Ovary (tissue), 7 donors: ENCODE measurements at regions not wholly inside any gene's neighbourhood (a gene's known extent, or its start where the extent isn't known, plus 50 kb on each side); places are given as distances from the start of the nearest gene placed in this dataset.

Source experiments
- DNase-seq, 5 donors: peaks; one replicate each; pipeline ENCODE4 v3.0.0-alpha.2; 2019 to 2020
- H3K27ac ChIP-seq, 2 donors: fragments of 200-600 bp; one replicate each; pipeline versions ENCODE4 v1.5.1 to v1.8.0; 2019 to 2022
- H3K27me3 ChIP-seq: fragments of 200-600 bp; one replicate; pipeline ENCODE4 v1.8.0; 2022
- H3K36me3 ChIP-seq: fragments of 200-600 bp; sonication (generic); one replicate; pipeline ENCODE4 v1.5.1; 2019
- H3K4me1 ChIP-seq: one replicate; pipeline ENCODE4 v1.8.1; 2013; ENCODE audit warnings: mild to moderate bottlenecking, moderate library complexity; ENCODE audit not compliant: insufficient read depth
- H3K4me3 ChIP-seq: fragments of 200-600 bp; sonication (generic); one replicate; pipeline ENCODE4 v1.5.1; 2017
- H3K9me3 ChIP-seq, 2 donors: fragments of 200-600 bp in 1 of 2; sonication (generic) in 1 of 2; one replicate each; pipeline versions ENCODE4 v1.5.1 to v1.8.1; 2013 to 2019; ENCODE audit warnings: mild to moderate bottlenecking in 1 of 2, moderate library complexity in 1 of 2
- EP300 ChIP-seq: sonication (generic); formaldehyde crosslinking; IDR thresholded peaks from one replicate; pipeline ENCODE4 v1.6.1; 2017; ENCODE audit warnings: antibody characterized with exemption
- POLR2A ChIP-seq: fragments of 450-650 bp; IDR thresholded peaks from one replicate; pipeline ENCODE4 v1.6.1; 2017; ENCODE audit warnings: antibody characterized with exemption, mild to moderate bottlenecking, moderate library complexity
- WGBS, 3 donors: extraction: QIAGEN DNeasy Blood & Tissue Kit in 1 of 3; methylation state at CpG; one replicate each; pipeline versions ENCODE4 v1.1.5 to v1.1.7; 2013 to 2017; 5-methylcytosine and 5-hydroxymethylcytosine counted together
- intact Hi-C, 4 donors: fragments of 100-400 bp; cut with DNase I; formaldehyde crosslinking; loops; one replicate each; pipeline versions ENCODE4 v1.11.0 to v1.15.1; 2022 to 2023
- TF ChIP-seq, protein P1 (sequence below), 3 donors: fragments of 450-650 bp in 2 of 3; fragments of 200-600 bp in 1 of 3; IDR thresholded peaks; one replicate each; pipeline versions ENCODE4 v1.5.1 to v1.8.0; 2016 to 2022; ENCODE audit warnings: antibody characterized with exemption in 3 of 3, mild to moderate bottlenecking in 1 of 3
- donor health status: DM: no; HTN: no; CAD: no; lungs with moderate emphysema.
- donor health status: DM: no; HTN: no; CAD: no.
- donor health status: Bipolar disorder and iron deficiency.
- donor health status: DM: no; HTN: no; CAD: no.
- donor health status: DM: yes; HTN: yes; CAD: no.

GRCh38 chr21:17189963-17190362 is 322.9 kb upstream of the CXADR start:
- intact Hi-C loops = no loop called here
- H3K4me3 ChIP-seq = no peak overlapping the region
- H3K36me3 ChIP-seq = no peaks in the 10 kb centered on the region
- WGBS, 3 donors = 93 to 95% (median 95%) methylated on average over 2 of the region's 2 CpGs
- H3K4me1 ChIP-seq = no peaks in the 10 kb centered on the region
- H3K9me3 ChIP-seq = peaks cover 0 to 5% of the 10 kb centered on the region in 2 donors
- DNase-seq = no peak
- no peak for TF ChIP-seq POLR2A
- TF ChIP-seq, protein P1, sequence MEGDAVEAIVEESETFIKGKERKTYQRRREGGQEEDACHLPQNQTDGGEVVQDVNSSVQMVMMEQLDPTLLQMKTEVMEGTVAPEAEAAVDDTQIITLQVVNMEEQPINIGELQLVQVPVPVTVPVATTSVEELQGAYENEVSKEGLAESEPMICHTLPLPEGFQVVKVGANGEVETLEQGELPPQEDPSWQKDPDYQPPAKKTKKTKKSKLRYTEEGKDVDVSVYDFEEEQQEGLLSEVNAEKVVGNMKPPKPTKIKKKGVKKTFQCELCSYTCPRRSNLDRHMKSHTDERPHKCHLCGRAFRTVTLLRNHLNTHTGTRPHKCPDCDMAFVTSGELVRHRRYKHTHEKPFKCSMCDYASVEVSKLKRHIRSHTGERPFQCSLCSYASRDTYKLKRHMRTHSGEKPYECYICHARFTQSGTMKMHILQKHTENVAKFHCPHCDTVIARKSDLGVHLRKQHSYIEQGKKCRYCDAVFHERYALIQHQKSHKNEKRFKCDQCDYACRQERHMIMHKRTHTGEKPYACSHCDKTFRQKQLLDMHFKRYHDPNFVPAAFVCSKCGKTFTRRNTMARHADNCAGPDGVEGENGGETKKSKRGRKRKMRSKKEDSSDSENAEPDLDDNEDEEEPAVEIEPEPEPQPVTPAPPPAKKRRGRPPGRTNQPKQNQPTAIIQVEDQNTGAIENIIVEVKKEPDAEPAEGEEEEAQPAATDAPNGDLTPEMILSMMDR (IDR thresholded peaks at IDR 0.05) = no peak
- TF ChIP-seq EP300 = no peak
- H3K27ac ChIP-seq = no peak overlapping the region
- H3K27me3 ChIP-seq = no peaks in the 10 kb centered on the region

- DNase-seq = no peak
- intact Hi-C loops = no loop called here
- Histone ChIP-seq H3K4me1 (no peaks in the 10 kb centered on the region), H3K27me3 (no peaks in the 10 kb centered on the region), H3K9me3 (peaks cover 0 to 5% of the 10 kb centered on the region in 2 donors), H3K27ac (no peak overlapping the region), H3K4me3 (no peak overlapping the region), H3K36me3 (no peaks in the 10 kb centered on the region)
- TF ChIP-seq, protein P1 (IDR thresholded peaks at IDR 0.05) = no peak
- TF ChIP-seq EP300 (no peak), POLR2A (no peak)
- 50 to 90% (median 77%) methylated on average over 1 of the region's 1 CpG for WGBS, 3 donors
Observed at GRCh38 chr21:17191346-17191993, 321.4 kb upstream of the CXADR start.

DNA sequence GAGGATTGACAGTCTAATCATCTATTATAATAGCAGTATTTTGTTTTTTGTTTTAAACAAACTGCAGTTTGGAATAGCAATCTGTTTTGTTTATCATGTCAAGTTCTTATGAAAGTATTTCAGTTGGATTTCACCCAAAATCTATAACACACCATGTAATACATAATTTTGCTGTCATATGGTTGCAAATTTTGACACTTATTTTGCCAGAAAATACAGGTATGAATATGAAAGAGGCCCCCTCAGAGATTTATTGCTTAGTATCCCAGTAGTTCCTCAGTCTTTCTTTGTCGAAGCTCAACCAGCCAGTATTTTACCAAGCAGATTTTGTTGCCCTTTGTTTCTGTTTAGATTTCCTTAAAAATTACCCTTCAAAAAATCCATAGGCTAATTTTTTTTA is 317.5 kb upstream of the CXADR start:
- TF ChIP-seq, protein P1 (IDR thresholded peaks at IDR 0.05) = no peak
- no peak for TF ChIP-seq POLR2A
- no peak for TF ChIP-seq EP300
- H3K36me3 ChIP-seq = no peaks in the 10 kb centered on the region
- intact Hi-C loops = no loop called here
- peaks cover 0 to 5% of the 10 kb centered on the region in 2 donors for H3K9me3 ChIP-seq
- 49 to 68% (median 50%) methylated on average over 1 of the region's 1 CpG for WGBS, 3 donors
- no peaks in the 10 kb centered on the region for H3K4me1 ChIP-seq
- H3K4me3 ChIP-seq = no peak overlapping the region
- DNase-seq = no peak
- no peaks in the 10 kb centered on the region for H3K27me3 ChIP-seq
- no peak overlapping the region for H3K27ac ChIP-seq

DNA sequence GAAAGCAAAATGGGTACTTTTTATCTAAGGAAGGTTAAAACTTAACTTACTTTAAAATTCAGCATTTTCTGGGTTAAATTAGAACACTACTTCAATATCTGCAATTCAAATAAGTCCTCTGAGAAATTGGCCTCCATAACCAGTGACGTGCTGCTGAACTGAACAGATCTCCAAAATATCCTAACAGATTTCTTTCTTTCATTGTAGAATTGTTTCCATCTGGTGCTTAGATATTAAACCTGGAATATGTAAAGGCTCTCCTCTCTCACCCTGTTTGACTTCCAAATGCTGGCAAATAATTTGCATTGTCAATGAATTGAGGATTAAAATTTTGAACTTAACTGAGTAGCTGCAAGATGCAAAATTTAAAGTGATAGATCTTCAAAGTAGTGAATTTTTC is 316.9 kb upstream of the CXADR start:
- WGBS, 3 donors = 0 to 22% (median 8%) methylated on average over 1 of the region's 1 CpG
- Histone ChIP-seq H3K36me3 (no peaks in the 10 kb centered on the region), H3K27ac (no peak overlapping the region), H3K4me1 (no peaks in the 10 kb centered on the region), H3K27me3 (no peaks in the 10 kb centered on the region), H3K9me3 (peaks cover 0 to 2% of the 10 kb centered on the region in 2 donors), H3K4me3 (no peak overlapping the region)
- DNase-seq = no peak
- TF ChIP-seq EP300 (no peak), POLR2A (no peak)
- TF ChIP-seq, protein P1 (IDR thresholded peaks at IDR 0.05) = no peak
- intact Hi-C loops = no loop called here
